ENCODE measurements at regions not wholly inside any gene's neighbourhood (a gene's known extent, or its start where the extent isn't known, plus 50 kb on each side); places are given as distances from the start of the nearest gene placed in this dataset.
"Not testable (repeated sequence)": the region's sequence is repeated elsewhere in the genome, so short reads cannot be mapped to it uniquely, and the experiment has no call there.

DNA sequence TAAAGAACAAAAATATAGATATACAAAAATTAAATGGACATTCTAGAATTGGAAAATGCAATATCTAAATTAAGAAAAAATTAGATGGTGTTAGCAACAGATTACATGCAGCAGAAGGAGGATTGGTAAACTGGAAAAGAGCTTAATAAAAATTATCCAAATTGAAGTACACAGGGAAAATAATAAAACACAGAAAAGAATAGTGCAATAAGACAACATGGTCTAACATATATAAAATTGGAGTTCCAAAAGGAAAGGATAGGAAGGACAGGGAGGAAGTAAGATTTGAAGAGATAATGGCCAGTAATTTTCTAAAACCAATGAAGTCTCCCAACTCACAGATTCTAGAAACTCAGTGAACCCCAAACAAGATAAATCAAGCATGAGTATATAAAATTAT is 194.5 kb downstream of the TBX18 start:
- peaks cover 2% of the 10 kb centered on the region for H3K27me3 Mint-ChIP-seq (ENCODE audit: low read depth)
- peaks cover 3% of the 10 kb centered on the region for H3K4me1 Mint-ChIP-seq (ENCODE audit: low read depth)
- no peak for DNase-seq
- ChIA-PET CTCF (no interaction called here), POLR2A (no interaction called here)
- ATAC-seq, result no peak
- no peaks in the 10 kb centered on the region for H3K9me3 Mint-ChIP-seq (ENCODE audit: insufficient read depth)
- no peak overlapping the region for H3K27ac Mint-ChIP-seq
- no peak overlapping the region for H3K4me3 Mint-ChIP-seq
- H3K36me3 Mint-ChIP-seq (ENCODE audit: low read depth), result no peaks in the 10 kb centered on the region

DNA sequence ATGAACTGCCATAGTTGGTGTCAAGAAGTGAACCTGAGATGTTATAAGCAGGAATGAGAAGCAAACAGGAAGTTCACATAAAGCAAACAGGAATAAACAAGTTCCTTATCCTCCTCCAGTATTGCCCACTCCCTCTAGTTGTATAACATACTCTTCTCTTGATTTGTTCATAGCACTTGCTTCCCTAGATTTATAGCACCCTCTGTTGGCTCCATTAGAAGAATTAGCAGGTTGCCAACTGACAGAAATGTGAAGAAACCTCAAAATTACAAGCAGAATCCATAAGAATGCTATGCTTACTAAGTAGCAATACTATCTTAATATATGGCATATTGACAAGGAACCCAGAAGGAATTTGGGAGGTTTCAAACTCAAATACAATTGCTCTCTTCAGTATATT is 195.4 kb downstream of the TBX18 start:
- Mint-ChIP-seq H3K36me3 (ENCODE audit: low read depth) (no peaks in the 10 kb centered on the region), H3K27me3 (ENCODE audit: low read depth) (peaks cover 2% of the 10 kb centered on the region), H3K27ac (no peak overlapping the region), H3K4me3 (no peak overlapping the region), H3K4me1 (ENCODE audit: low read depth) (no peaks in the 10 kb centered on the region), H3K9me3 (ENCODE audit: insufficient read depth) (no peaks in the 10 kb centered on the region)
- POLR2A ChIA-PET, result no interaction called here
- ATAC-seq, result no peak
- DNase-seq, result no peak
- CTCF ChIA-PET, result no interaction called here

DNA sequence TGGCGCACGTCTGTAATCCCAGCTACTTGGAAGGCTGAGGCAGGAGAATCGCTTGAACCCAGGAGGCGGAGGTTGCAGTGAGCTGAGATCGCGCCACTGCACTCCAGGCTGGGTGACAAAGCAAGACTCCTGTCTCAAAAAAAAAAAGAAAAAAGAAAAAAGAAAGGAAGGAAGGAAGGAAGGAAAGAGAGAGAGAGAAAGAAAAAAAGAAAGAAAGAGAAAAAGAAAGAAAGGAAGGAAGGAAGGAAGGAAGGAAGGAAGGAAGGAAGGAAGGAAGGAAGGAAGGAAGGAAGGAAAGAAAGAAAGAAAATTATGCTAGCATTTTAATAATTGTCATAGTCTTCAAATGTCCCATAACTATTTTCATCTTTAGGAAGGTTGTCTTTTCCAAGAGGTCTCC is 198.7 kb downstream of the TBX18 start:
- H3K27ac Mint-ChIP-seq; CTCF ChIA-PET; DNase-seq; ATAC-seq; H3K27me3 Mint-ChIP-seq (ENCODE audit: low read depth); H3K4me3 Mint-ChIP-seq; H3K4me1 Mint-ChIP-seq (ENCODE audit: low read depth); H3K9me3 Mint-ChIP-seq (ENCODE audit: insufficient read depth); H3K36me3 Mint-ChIP-seq (ENCODE audit: low read depth); POLR2A ChIA-PET: not testable (repeated sequence)

DNA sequence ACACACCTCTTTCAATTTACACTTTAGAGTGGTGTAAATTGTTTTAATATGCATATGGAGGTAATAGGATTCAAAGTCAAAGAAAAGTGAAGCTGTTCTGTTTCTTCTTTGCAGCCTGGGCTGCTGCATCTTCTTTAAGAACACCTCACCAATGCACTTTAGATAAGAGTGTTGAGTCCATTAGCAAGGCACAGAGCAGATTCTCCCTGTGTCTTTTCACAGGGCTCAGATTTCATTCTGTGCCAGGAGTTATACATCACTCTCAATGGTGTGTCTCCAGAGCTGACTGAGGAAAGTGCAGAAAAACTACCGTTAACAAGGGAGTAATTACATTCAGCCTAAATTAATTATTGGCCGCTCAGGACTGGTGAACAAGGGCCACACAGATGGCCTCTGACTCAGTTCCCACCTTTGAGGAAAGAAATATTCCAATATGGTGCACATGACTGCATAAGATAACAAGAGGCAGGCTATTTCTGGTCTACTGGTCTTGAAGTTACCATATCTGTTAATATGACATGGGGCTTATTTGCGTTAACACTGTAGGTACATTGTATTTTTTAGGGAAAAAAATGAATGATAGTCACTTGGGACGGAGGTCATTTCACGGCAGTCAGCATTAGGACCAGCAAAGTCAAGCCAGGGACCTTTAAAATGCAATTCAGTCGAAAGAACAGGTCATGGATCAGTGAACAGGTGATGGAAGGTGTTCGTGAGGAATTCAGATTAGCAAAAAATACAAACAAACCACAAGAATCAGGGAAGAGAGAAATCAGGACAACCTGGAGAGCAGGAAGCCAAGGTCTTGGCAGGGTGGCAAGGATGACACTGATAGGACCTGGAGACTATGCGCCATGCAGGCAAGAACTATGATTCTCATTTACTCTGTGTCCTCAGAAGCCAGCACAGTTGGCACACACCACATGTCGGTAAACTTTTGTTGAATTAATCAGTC is 203.7 kb downstream of the TBX18 start:
- H3K9me3 Mint-ChIP-seq (ENCODE audit: insufficient read depth), result no peaks in the 10 kb centered on the region
- H3K36me3 Mint-ChIP-seq (ENCODE audit: low read depth), result no peaks in the 10 kb centered on the region
- ATAC-seq (no peak), DNase-seq (no peak)
- ChIA-PET CTCF (no interaction called here), POLR2A (no interaction called here)
- no peak overlapping the region for H3K27ac Mint-ChIP-seq
- H3K4me3 Mint-ChIP-seq, result no peak overlapping the region
- no peaks in the 10 kb centered on the region for H3K4me1 Mint-ChIP-seq (ENCODE audit: low read depth)
- no peaks in the 10 kb centered on the region for H3K27me3 Mint-ChIP-seq (ENCODE audit: low read depth)

- ATAC-seq, result no peak
- POLR2A ChIA-PET, result no interaction called here
- Mint-ChIP-seq H3K27me3 (ENCODE audit: low read depth) (no peaks in the 10 kb centered on the region), H3K4me3 (no peak overlapping the region), H3K9me3 (ENCODE audit: insufficient read depth) (no peaks in the 10 kb centered on the region), H3K4me1 (ENCODE audit: low read depth) (no peaks in the 10 kb centered on the region), H3K27ac (no peak overlapping the region), H3K36me3 (ENCODE audit: low read depth) (no peaks in the 10 kb centered on the region)
- CTCF ChIA-PET, result no interaction called here
- no peak for DNase-seq
These were observed 207.7 kb downstream of the TBX18 start for GRCh38 chr6:84556541-84557335.

DNA sequence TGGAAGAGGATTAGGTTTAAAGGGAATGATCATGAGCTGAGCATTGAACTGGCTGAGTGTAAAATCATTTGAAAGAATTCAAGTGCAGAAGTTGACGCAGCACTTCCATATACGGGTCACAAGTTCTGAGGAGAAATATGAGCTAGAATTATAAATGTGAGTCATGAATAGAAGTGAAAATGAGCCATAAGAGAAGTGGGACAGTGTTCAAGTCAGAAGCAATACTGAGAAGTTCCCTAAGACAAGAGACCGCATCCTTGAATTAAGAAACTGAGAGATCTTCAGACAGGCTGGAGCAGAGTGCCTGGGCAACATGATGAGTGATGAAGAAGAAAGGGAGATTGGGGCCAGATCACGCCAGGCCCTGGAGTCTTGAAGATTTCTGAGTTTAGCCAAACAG is 209.7 kb downstream of the TBX18 start:
- ChIA-PET POLR2A (no interaction called here), CTCF (no interaction called here)
- DNase-seq, result no peak
- Mint-ChIP-seq H3K36me3 (ENCODE audit: low read depth) (no peaks in the 10 kb centered on the region), H3K9me3 (ENCODE audit: insufficient read depth) (no peaks in the 10 kb centered on the region), H3K4me1 (ENCODE audit: low read depth) (no peaks in the 10 kb centered on the region), H3K27me3 (ENCODE audit: low read depth) (no peaks in the 10 kb centered on the region), H3K27ac (no peak overlapping the region), H3K4me3 (no peak overlapping the region)
- ATAC-seq, result no peak

DNA sequence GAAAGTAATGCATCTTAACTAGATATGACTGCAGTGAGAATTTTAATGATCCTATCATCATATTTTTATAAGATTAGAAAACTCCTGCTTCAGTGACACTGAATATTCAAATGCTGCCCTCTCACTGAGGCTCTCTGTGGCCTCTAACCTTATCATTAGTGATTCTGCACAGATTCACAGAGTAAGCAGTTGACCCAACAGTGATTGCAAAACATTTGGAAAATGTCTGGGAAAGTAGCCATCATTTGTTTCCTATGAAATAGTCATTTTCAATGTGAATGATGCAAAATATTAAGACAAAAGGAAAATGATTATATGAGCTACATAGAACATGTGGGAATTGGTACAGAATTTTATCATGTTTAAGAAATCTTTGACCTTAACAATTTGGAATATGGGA is 210.3 kb downstream of the TBX18 start:
- DNase-seq, result no peak
- Mint-ChIP-seq H3K27ac (no peak overlapping the region), H3K4me3 (no peak overlapping the region), H3K4me1 (ENCODE audit: low read depth) (no peaks in the 10 kb centered on the region), H3K9me3 (ENCODE audit: insufficient read depth) (no peaks in the 10 kb centered on the region), H3K36me3 (ENCODE audit: low read depth) (no peaks in the 10 kb centered on the region), H3K27me3 (ENCODE audit: low read depth) (no peaks in the 10 kb centered on the region)
- ChIA-PET POLR2A (no interaction called here), CTCF (no interaction called here)
- ATAC-seq, result no peak

- ChIA-PET POLR2A (no interaction called here), CTCF (no interaction called here)
- no peaks in the 10 kb centered on the region for H3K27me3 Mint-ChIP-seq (ENCODE audit: low read depth)
- no peak overlapping the region for H3K27ac Mint-ChIP-seq
- no peaks in the 10 kb centered on the region for H3K4me1 Mint-ChIP-seq (ENCODE audit: low read depth)
- H3K36me3 Mint-ChIP-seq (ENCODE audit: low read depth), result no peaks in the 10 kb centered on the region
- ATAC-seq (no peak), DNase-seq (no peak)
- H3K4me3 Mint-ChIP-seq, result no peak overlapping the region
- no peaks in the 10 kb centered on the region for H3K9me3 Mint-ChIP-seq (ENCODE audit: insufficient read depth)
These were observed 210.9 kb downstream of the TBX18 start for GRCh38 chr6:84553527-84553926.

GRCh38 chr6:84551797-84552196 is 212.6 kb downstream of the TBX18 start:
- H3K27ac Mint-ChIP-seq, result no peak overlapping the region

DNA sequence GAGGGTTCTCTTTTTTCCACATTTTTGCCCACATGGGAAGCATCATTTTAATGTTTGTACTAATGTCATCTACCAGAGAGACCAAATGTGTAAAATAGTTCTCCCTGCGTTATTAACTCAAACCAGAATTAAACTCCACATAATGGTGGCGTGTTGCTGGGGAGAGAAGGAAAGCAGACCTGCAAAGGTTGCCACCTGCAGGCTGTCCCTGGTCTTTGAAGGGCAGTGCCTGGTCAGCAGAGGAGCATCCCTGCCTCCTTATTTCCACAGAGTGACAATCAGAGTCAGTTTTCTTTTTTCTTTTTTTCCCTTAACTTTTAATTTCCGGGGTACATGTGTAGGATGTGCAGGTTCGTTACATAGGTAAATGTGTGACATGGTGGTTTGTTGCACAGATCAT is 214.5 kb downstream of the TBX18 start:
- ATAC-seq (no peak), DNase-seq (no peak)
- no peaks in the 10 kb centered on the region for H3K9me3 Mint-ChIP-seq (ENCODE audit: insufficient read depth)
- no peak overlapping the region for H3K4me3 Mint-ChIP-seq
- H3K4me1 Mint-ChIP-seq (ENCODE audit: low read depth), result no peaks in the 10 kb centered on the region
- H3K27me3 Mint-ChIP-seq (ENCODE audit: low read depth), result no peaks in the 10 kb centered on the region
- H3K27ac Mint-ChIP-seq, result no peak overlapping the region
- CTCF ChIA-PET, result no interaction called here
- no peaks in the 10 kb centered on the region for H3K36me3 Mint-ChIP-seq (ENCODE audit: low read depth)
- POLR2A ChIA-PET, result no interaction called here

More at GRCh38 chr6:84551797-84552196, 212.6 kb downstream of the TBX18 start:
- no peaks in the 10 kb centered on the region for H3K36me3 Mint-ChIP-seq (ENCODE audit: low read depth)
- H3K4me1 Mint-ChIP-seq (ENCODE audit: low read depth), result no peaks in the 10 kb centered on the region
- H3K27me3 Mint-ChIP-seq (ENCODE audit: low read depth), result no peaks in the 10 kb centered on the region
- H3K4me3 Mint-ChIP-seq, result no peak overlapping the region
- ATAC-seq (no peak), DNase-seq (no peak)
- POLR2A ChIA-PET, result no interaction called here
- no peaks in the 10 kb centered on the region for H3K9me3 Mint-ChIP-seq (ENCODE audit: insufficient read depth)
- CTCF ChIA-PET, result no interaction called here

- ChIA-PET CTCF (no interaction called here), POLR2A (no interaction called here)
- no peak overlapping the region for H3K27ac Mint-ChIP-seq
- H3K9me3 Mint-ChIP-seq (ENCODE audit: insufficient read depth), result no peaks in the 10 kb centered on the region
- no peak overlapping the region for H3K4me3 Mint-ChIP-seq
- no peaks in the 10 kb centered on the region for H3K36me3 Mint-ChIP-seq (ENCODE audit: low read depth)
- no peak for ATAC-seq
- DNase-seq, result no peak
- no peaks in the 10 kb centered on the region for H3K27me3 Mint-ChIP-seq (ENCODE audit: low read depth)
- H3K4me1 Mint-ChIP-seq (ENCODE audit: low read depth), result no peaks in the 10 kb centered on the region
These were observed 217.0 kb downstream of the TBX18 start for GRCh38 chr6:84547341-84547801.

GRCh38 chr6:84546427-84546914 is 217.9 kb downstream of the TBX18 start:
- ChIA-PET POLR2A (no interaction called here), CTCF (no interaction called here)
- H3K4me1 Mint-ChIP-seq (ENCODE audit: low read depth), result no peaks in the 10 kb centered on the region
- no peaks in the 10 kb centered on the region for H3K9me3 Mint-ChIP-seq (ENCODE audit: insufficient read depth)
- H3K4me3 Mint-ChIP-seq, result no peak overlapping the region
- no peaks in the 10 kb centered on the region for H3K27me3 Mint-ChIP-seq (ENCODE audit: low read depth)
- no peaks in the 10 kb centered on the region for H3K36me3 Mint-ChIP-seq (ENCODE audit: low read depth)
- DNase-seq, result no peak
- no peak overlapping the region for H3K27ac Mint-ChIP-seq
- no peak for ATAC-seq

Measured in activated CD8-positive, alpha-beta T cell treated with anti-CD3 and anti-CD28 coated beads, Interleukin-2, amount 10 ng/mL, durations not matched to agents 7 days and 5 days (primary cell).